ENCODE measurements at regions not wholly inside any gene's neighbourhood (a gene's known extent, or its start where the extent isn't known, plus 50 kb on each side); places are given as distances from the start of the nearest gene placed in this dataset.

GRCh38 chr1:29690156-29690555 lies 453.8 kb downstream of the PTPRU start:
- Histone ChIP-seq H3K9ac (ENCODE audit: low read depth, low read length) (no peak overlapping the region), H3K36me3 (ENCODE audit: insufficient read depth, low read depth, low read length) (no peaks in the 10 kb centered on the region), H3K27me3 (ENCODE audit: insufficient read depth, low read length) (no peaks in the 10 kb centered on the region; the same call in 1 of the 2 replicates), H3K4me3 (ENCODE audit: low read length) (no peak overlapping the region), H3K9me3 (ENCODE audit: insufficient read depth, low read depth, low read length) (no peaks in the 10 kb centered on the region), H3K4me1 (ENCODE audit: insufficient read depth, low read length) (no peaks in the 10 kb centered on the region), H3K27ac (ENCODE audit: low read length) (no peak overlapping the region)

- H3K27me3 ChIP-seq (ENCODE audit: insufficient read depth, low read length) = no peaks in the 10 kb centered on the region; the same call in 1 of the 2 replicates
- H3K4me3 ChIP-seq (ENCODE audit: low read length) = no peak overlapping the region
- no peak overlapping the region for H3K9ac ChIP-seq (ENCODE audit: low read depth, low read length)
- no peaks in the 10 kb centered on the region for H3K4me1 ChIP-seq (ENCODE audit: insufficient read depth, low read length)
- H3K27ac ChIP-seq (ENCODE audit: low read length) = no peak overlapping the region
- no peaks in the 10 kb centered on the region for H3K36me3 ChIP-seq (ENCODE audit: insufficient read depth, low read depth, low read length)
- H3K9me3 ChIP-seq (ENCODE audit: insufficient read depth, low read depth, low read length) = no peaks in the 10 kb centered on the region
Observed at GRCh38 chr1:29689372-29690030, 453.2 kb downstream of the PTPRU start.

- Histone ChIP-seq H3K27ac (ENCODE audit: low read length) (no peak overlapping the region), H3K27me3 (ENCODE audit: insufficient read depth, low read length) (no peaks in the 10 kb centered on the region; the same call in 1 of the 2 replicates), H3K36me3 (ENCODE audit: insufficient read depth, low read depth, low read length) (no peaks in the 10 kb centered on the region), H3K4me3 (ENCODE audit: low read length) (no peak overlapping the region), H3K9ac (ENCODE audit: low read depth, low read length) (no peak overlapping the region), H3K9me3 (ENCODE audit: insufficient read depth, low read depth, low read length) (no peaks in the 10 kb centered on the region), H3K4me1 (ENCODE audit: insufficient read depth, low read length) (no peaks in the 10 kb centered on the region)
Observed at GRCh38 chr1:29688471-29689365, 452.4 kb downstream of the PTPRU start.

GRCh38 chr1:29687601-29688244 lies 451.4 kb downstream of the PTPRU start:
- Histone ChIP-seq H3K27ac (ENCODE audit: low read length) (no peak overlapping the region), H3K9me3 (ENCODE audit: insufficient read depth, low read depth, low read length) (no peaks in the 10 kb centered on the region), H3K4me1 (ENCODE audit: insufficient read depth, low read length) (peaks cover 5% of the 10 kb centered on the region; the same call in 1 of the 2 replicates), H3K4me3 (ENCODE audit: low read length) (no peak overlapping the region), H3K36me3 (ENCODE audit: insufficient read depth, low read depth, low read length) (no peaks in the 10 kb centered on the region), H3K9ac (ENCODE audit: low read depth, low read length) (no peak overlapping the region), H3K27me3 (ENCODE audit: insufficient read depth, low read length) (no peaks in the 10 kb centered on the region; the same call in 1 of the 2 replicates)

GRCh38 chr1:29687166-29687565 lies 450.8 kb downstream of the PTPRU start:
- Histone ChIP-seq H3K27me3 (ENCODE audit: insufficient read depth, low read length) (no peaks in the 10 kb centered on the region; the same call in 1 of the 2 replicates), H3K4me1 (ENCODE audit: insufficient read depth, low read length) (peaks cover 5% of the 10 kb centered on the region; the same call in 1 of the 2 replicates), H3K9me3 (ENCODE audit: insufficient read depth, low read depth, low read length) (no peaks in the 10 kb centered on the region), H3K9ac (ENCODE audit: low read depth, low read length) (no peak overlapping the region), H3K36me3 (ENCODE audit: insufficient read depth, low read depth, low read length) (no peaks in the 10 kb centered on the region), H3K4me3 (ENCODE audit: low read length) (no peak overlapping the region), H3K27ac (ENCODE audit: low read length) (no peak overlapping the region)

- Histone ChIP-seq H3K36me3 (ENCODE audit: insufficient read depth, low read depth, low read length) (no peaks in the 10 kb centered on the region), H3K9me3 (ENCODE audit: insufficient read depth, low read depth, low read length) (no peaks in the 10 kb centered on the region), H3K27ac (ENCODE audit: low read length) (no peak overlapping the region), H3K4me3 (ENCODE audit: low read length) (no peak overlapping the region), H3K9ac (ENCODE audit: low read depth, low read length) (no peak overlapping the region), H3K27me3 (ENCODE audit: insufficient read depth, low read length) (no peaks in the 10 kb centered on the region; the same call in 1 of the 2 replicates), H3K4me1 (ENCODE audit: insufficient read depth, low read length) (peaks cover 5% of the 10 kb centered on the region; the same call in 1 of the 2 replicates)
Observed at GRCh38 chr1:29686012-29686930, 449.9 kb downstream of the PTPRU start.

DNA sequence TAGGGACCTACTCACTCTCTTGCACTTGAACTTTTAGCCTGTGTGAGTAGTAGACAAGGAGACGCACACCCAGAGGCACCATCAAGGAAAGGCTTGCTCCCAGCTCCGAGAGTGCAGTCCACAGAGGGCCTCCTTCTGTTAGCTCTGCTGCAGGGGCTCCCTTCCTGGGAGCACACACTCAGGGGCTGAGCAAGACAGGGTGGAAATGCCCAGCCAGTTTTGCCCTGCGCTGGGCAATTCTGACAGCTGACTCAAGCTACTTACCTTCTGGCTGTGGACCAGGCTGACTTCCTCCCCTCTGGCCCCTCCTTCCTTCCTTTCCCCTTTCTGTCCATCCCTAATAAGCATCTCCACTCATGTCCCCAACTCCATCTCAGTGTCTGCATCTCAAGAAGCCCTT lies 449.1 kb downstream of the PTPRU start:
- no peak overlapping the region for H3K9ac ChIP-seq (ENCODE audit: low read depth, low read length)
- H3K4me3 ChIP-seq (ENCODE audit: low read length) = no peak overlapping the region
- no peaks in the 10 kb centered on the region for H3K36me3 ChIP-seq (ENCODE audit: insufficient read depth, low read depth, low read length)
- no peak overlapping the region for H3K27ac ChIP-seq (ENCODE audit: low read length)
- H3K9me3 ChIP-seq (ENCODE audit: insufficient read depth, low read depth, low read length) = no peaks in the 10 kb centered on the region
- H3K27me3 ChIP-seq (ENCODE audit: insufficient read depth, low read length) = no peaks in the 10 kb centered on the region; the same call in 1 of the 2 replicates
- peaks cover 5% of the 10 kb centered on the region; the same call in 1 of the 2 replicates for H3K4me1 ChIP-seq (ENCODE audit: insufficient read depth, low read length)

- H3K9ac ChIP-seq (ENCODE audit: low read depth, low read length) = no peak overlapping the region
- H3K27ac ChIP-seq (ENCODE audit: low read length) = no peak overlapping the region
- no peak overlapping the region for H3K4me3 ChIP-seq (ENCODE audit: low read length)
- H3K27me3 ChIP-seq (ENCODE audit: insufficient read depth, low read length) = no peaks in the 10 kb centered on the region
- no peaks in the 10 kb centered on the region for H3K9me3 ChIP-seq (ENCODE audit: insufficient read depth, low read depth, low read length)
- no peaks in the 10 kb centered on the region for H3K36me3 ChIP-seq (ENCODE audit: insufficient read depth, low read depth, low read length)
- H3K4me1 ChIP-seq (ENCODE audit: insufficient read depth, low read length) = peaks cover 5% of the 10 kb centered on the region; the same call in 1 of the 2 replicates
Observed at GRCh38 chr1:29684141-29684540, 447.8 kb downstream of the PTPRU start.

GRCh38 chr1:29683472-29683871 lies 447.1 kb downstream of the PTPRU start:
- no peaks in the 10 kb centered on the region for H3K9me3 ChIP-seq (ENCODE audit: insufficient read depth, low read depth, low read length)
- peaks cover 5% of the 10 kb centered on the region; the same call in 1 of the 2 replicates for H3K4me1 ChIP-seq (ENCODE audit: insufficient read depth, low read length)
- no peak overlapping the region for H3K4me3 ChIP-seq (ENCODE audit: low read length)
- no peak overlapping the region for H3K27ac ChIP-seq (ENCODE audit: low read length)
- H3K36me3 ChIP-seq (ENCODE audit: insufficient read depth, low read depth, low read length) = no peaks in the 10 kb centered on the region
- no peaks in the 10 kb centered on the region for H3K27me3 ChIP-seq (ENCODE audit: insufficient read depth, low read length)
- H3K9ac ChIP-seq (ENCODE audit: low read depth, low read length) = no peak overlapping the region

DNA sequence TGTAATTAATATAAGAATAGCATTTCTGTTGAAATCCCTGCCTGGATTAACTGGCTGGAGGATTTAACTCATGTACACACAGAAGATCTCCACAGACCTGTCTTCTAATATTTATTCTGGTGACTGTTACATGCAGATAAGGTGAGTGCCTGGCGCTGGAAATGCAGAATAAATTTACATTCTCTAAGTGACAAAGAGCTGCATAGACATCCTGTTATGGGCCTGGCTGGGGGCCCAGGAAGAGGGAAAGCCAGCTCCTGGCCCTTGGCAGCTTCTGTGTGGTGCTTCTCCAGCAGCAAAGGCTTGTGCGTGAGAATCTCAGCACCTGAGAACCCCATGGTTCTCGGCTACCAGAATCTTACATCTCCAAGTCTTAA lies 446.6 kb downstream of the PTPRU start:
- Histone ChIP-seq H3K27ac (ENCODE audit: low read length) (no peak overlapping the region), H3K36me3 (ENCODE audit: insufficient read depth, low read depth, low read length) (no peaks in the 10 kb centered on the region), H3K9ac (ENCODE audit: low read depth, low read length) (no peak overlapping the region), H3K4me1 (ENCODE audit: insufficient read depth, low read length) (peaks cover 5% of the 10 kb centered on the region; the same call in 1 of the 2 replicates), H3K27me3 (ENCODE audit: insufficient read depth, low read length) (no peaks in the 10 kb centered on the region), H3K4me3 (ENCODE audit: low read length) (no peak overlapping the region), H3K9me3 (ENCODE audit: insufficient read depth, low read depth, low read length) (no peaks in the 10 kb centered on the region)
